H9 (cell line): ENCODE measurements at regions not wholly inside any gene's neighbourhood (a gene's known extent, or its start where the extent isn't known, plus 50 kb on each side); places are given as distances from the start of the nearest gene placed in this dataset.

Experiments
- DNase-seq: peaks from one replicate; pipeline ENCODE4 v3.0.0-alpha.2; 2017
- H2AFZ ChIP-seq: one replicate; pipeline ENCODE4 v1.6.1; 2013; ENCODE audit warnings: mild to moderate bottlenecking, low read length, control low read depth, moderate library complexity
- H2AK5ac ChIP-seq: 2 replicates; pipeline ENCODE4 v1.6.1; 2013; ENCODE audit warnings: low read length, control low read depth, mixed read lengths; ENCODE audit not compliant: insufficient read length
- H2BK120ac ChIP-seq: one replicate; pipeline ENCODE4 v1.6.1; 2013; ENCODE audit warnings: low read depth, mild to moderate bottlenecking, low read length, control low read depth, inconsistent platforms; ENCODE audit not compliant: poor library complexity, severe bottlenecking
- H2BK12ac ChIP-seq: 2 replicates; pipeline ENCODE4 v1.6.1; 2013; ENCODE audit warnings: low read length, control low read depth, mixed read lengths, low read depth; ENCODE audit not compliant: insufficient read length
- H2BK15ac ChIP-seq: 2 replicates; pipeline ENCODE4 v1.6.1; 2013; ENCODE audit warnings: low read depth, low read length, control low read depth
- H2BK20ac ChIP-seq: one replicate; pipeline ENCODE4 v1.6.1; 2013; ENCODE audit warnings: low read depth, mild to moderate bottlenecking, low read length, control low read depth, inconsistent platforms; ENCODE audit not compliant: poor library complexity, severe bottlenecking
- H2BK5ac ChIP-seq: 2 replicates; pipeline ENCODE4 v1.6.1; 2013; ENCODE audit warnings: low read length, control low read depth, mixed read lengths; ENCODE audit not compliant: insufficient read length
- H3K14ac ChIP-seq: 2 replicates; pipeline ENCODE4 v1.6.1; 2013; ENCODE audit warnings: low read length, control low read depth; ENCODE audit not compliant: insufficient read depth
- H3K18ac ChIP-seq: 2 replicates; pipeline ENCODE4 v1.6.1; 2013; ENCODE audit warnings: low read depth, mild to moderate bottlenecking, mixed read lengths, low read length, control low read depth; ENCODE audit not compliant: insufficient read length
- H3K23ac ChIP-seq: 2 replicates; pipeline ENCODE4 v1.6.1; 2013; ENCODE audit warnings: low read length, control low read depth, mixed read lengths, low read depth; ENCODE audit not compliant: insufficient read length
- H3K23me2 ChIP-seq: 2 replicates; pipeline ENCODE4 v1.6.1; 2013; ENCODE audit warnings: low read depth, mild to moderate bottlenecking, mixed read lengths, low read length, control low read depth; ENCODE audit not compliant: insufficient read length, poor library complexity, severe bottlenecking
- H3K27ac ChIP-seq: 2 replicates; pipeline ENCODE4 v1.5.1; 2013; ENCODE audit warnings: low read length, control low read depth, mixed read lengths, low read depth; ENCODE audit not compliant: insufficient read length
- H3K27me3 ChIP-seq: 2 replicates; pipeline ENCODE4 v1.6.1; 2013; ENCODE audit warnings: low read length, control low read depth, inconsistent platforms; ENCODE audit not compliant: insufficient read depth
- H3K4ac ChIP-seq: 2 replicates; pipeline ENCODE4 v1.6.1; 2013; ENCODE audit warnings: low read depth, mild to moderate bottlenecking, control low read depth, inconsistent platforms, low read length, moderate library complexity
- H3K4me1 ChIP-seq: 2 replicates; pipeline ENCODE4 v1.6.1; 2013; ENCODE audit warnings: low read length, control low read depth, inconsistent platforms; ENCODE audit not compliant: insufficient read depth
- H3K4me2 ChIP-seq: 2 replicates; pipeline ENCODE4 v1.6.1; 2013; ENCODE audit warnings: low read length, control low read depth, mixed read lengths; ENCODE audit not compliant: insufficient read length, insufficient read depth
- H3K56ac ChIP-seq: 2 replicates; pipeline ENCODE4 v1.6.1; 2013; ENCODE audit warnings: low read depth, mild to moderate bottlenecking, mixed read lengths, low read length, control low read depth; ENCODE audit not compliant: insufficient read length
- H3K79me1 ChIP-seq: 2 replicates; pipeline ENCODE4 v1.6.1; 2013; ENCODE audit warnings: low read depth, mild to moderate bottlenecking, moderate library complexity, low read length, control low read depth, inconsistent platforms; ENCODE audit not compliant: insufficient read depth, poor library complexity, severe bottlenecking
- H3K79me2 ChIP-seq: 2 replicates; pipeline ENCODE4 v1.6.1; 2013; ENCODE audit warnings: low read length, control low read depth, inconsistent platforms; ENCODE audit not compliant: insufficient read depth
- H3K9ac ChIP-seq: 2 replicates; pipeline ENCODE4 v1.6.1; 2013; ENCODE audit warnings: low read length, control low read depth, mixed read lengths; ENCODE audit not compliant: insufficient read length; ENCODE audit errors: extremely low read depth
- H3K9me3 ChIP-seq: one replicate; pipeline ENCODE4 v1.6.1; 2013; ENCODE audit warnings: low read depth, low read length, inconsistent platforms; ENCODE audit not compliant: control insufficient read depth
- H3T11ph ChIP-seq: one replicate; pipeline ENCODE4 v1.6.1; 2013; ENCODE audit warnings: mild to moderate bottlenecking, low read length, control low read depth, inconsistent platforms
- H4K20me1 ChIP-seq: one replicate; pipeline ENCODE4 v1.6.1; 2013; ENCODE audit not compliant: control insufficient read depth, insufficient read length, insufficient read depth
- H4K5ac ChIP-seq: 2 replicates; pipeline ENCODE4 v1.6.1; 2013; ENCODE audit warnings: low read depth, mild to moderate bottlenecking, mixed read lengths, low read length, control low read depth; ENCODE audit not compliant: insufficient read length
- H4K8ac ChIP-seq: replicated peaks from 2 replicates; pipeline ENCODE4 v1.6.1; 2013; ENCODE audit warnings: low read length, control low read depth, mixed read lengths, low read depth; ENCODE audit not compliant: insufficient read length
- H4K91ac ChIP-seq: 2 replicates; pipeline ENCODE4 v1.6.1; 2013; ENCODE audit warnings: low read depth, mild to moderate bottlenecking, moderate library complexity, mixed read lengths, low read length, control low read depth; ENCODE audit not compliant: insufficient read length
- H3K27ac Mint-ChIP-seq, 3 experiments: 2 replicates in 2 of 3; 3 replicates in 1 of 3; pipeline ENCODE4 v1.8.0; 2020 to 2021; ENCODE audit warnings: mixed read lengths in 3 of 3, mild to moderate bottlenecking in 1 of 3, moderate library complexity in 1 of 3
- H3K27me3 Mint-ChIP-seq: 2 replicates; pipeline ENCODE4 v1.8.0; 2021; ENCODE audit warnings: low read depth, mild to moderate bottlenecking, moderate library complexity, mixed read lengths
- H3K36me3 Mint-ChIP-seq, 3 experiments: 2 replicates in 2 of 3; 3 replicates in 1 of 3; pipeline ENCODE4 v1.8.0; 2020 to 2021; ENCODE audit warnings: low read depth in 3 of 3, mixed read lengths in 3 of 3; ENCODE audit not compliant: insufficient read depth in 1 of 3
- H3K4me1 Mint-ChIP-seq, 2 experiments: 2 replicates each; pipeline ENCODE4 v1.8.0; 2020; ENCODE audit warnings: mixed read lengths in 2 of 2
- H3K4me3 Mint-ChIP-seq, 2 experiments: 2 replicates in 1 of 2; 3 replicates in 1 of 2; pipeline ENCODE4 v1.8.0; 2020 to 2021; ENCODE audit warnings: mild to moderate bottlenecking in 2 of 2, mixed read lengths in 2 of 2, moderate library complexity in 1 of 2
- H3K9me3 Mint-ChIP-seq, 2 experiments: 2 replicates in 1 of 2; 3 replicates in 1 of 2; pipeline ENCODE4 v1.8.0; 2020; ENCODE audit warnings: mild to moderate bottlenecking in 2 of 2, mixed read lengths in 2 of 2, moderate library complexity in 1 of 2
- CTCF ChIP-seq: fragments of 200-600 bp; sonication (generic); conservative IDR thresholded peaks from 3 replicates; pipeline ENCODE4 v1.8.0; 2021; ENCODE audit warnings: antibody characterized with exemption, mild to moderate bottlenecking
- WGBS: extraction: QIAGEN DNeasy Blood & Tissue Kit; methylation state at CpG from one replicate; pipeline ENCODE4 v1.1.7; 2013; ENCODE audit warnings: missing lambda C conversion rate, low lambda C conversion rate, mixed read lengths; ENCODE audit not compliant: insufficient read length; ENCODE audit errors: extremely low coverage; 5-methylcytosine and 5-hydroxymethylcytosine counted together

- Histone ChIP-seq H3K4ac (no peak overlapping the region), H3T11ph (no peak overlapping the region), H4K5ac (no peak overlapping the region), H3K23me2 (no peaks in the 10 kb centered on the region), H2BK20ac (no peak overlapping the region), H2BK15ac (no peak overlapping the region), H2BK120ac (no peak overlapping the region), H3K9me3 (no peaks in the 10 kb centered on the region), H3K79me1 (no peaks in the 10 kb centered on the region), H3K27me3 (no peaks in the 10 kb centered on the region), H3K4me1 (no peaks in the 10 kb centered on the region), H4K8ac (peak overlapping the region; percentile 31), H2AK5ac (no peak overlapping the region), H3K4me2 (no peak overlapping the region), H2BK5ac (no peak overlapping the region), H3K27ac (no peak overlapping the region), H4K20me1 (no peaks in the 10 kb centered on the region), H3K79me2 (no peaks in the 10 kb centered on the region), H3K56ac (no peak overlapping the region), H3K9ac (no peak overlapping the region), H3K23ac (no peak overlapping the region), H2BK12ac (no peak overlapping the region), H2AFZ (no peak overlapping the region), H3K18ac (no peak overlapping the region), H4K91ac (no peak overlapping the region), H3K14ac (no peak overlapping the region)
- Mint-ChIP-seq H3K36me3 (no peaks in the 10 kb centered on the region), H3K27ac (0 out of 7 replicates have a peak overlapping the region, but pooled peaks of 1 of the 3 experiments have one; percentile 79), H3K9me3 (peaks cover 1 to 4% of the 10 kb centered on the region in 2 experiments; a peak in 2 of 5 replicates), H3K27me3 (no peaks in the 10 kb centered on the region; the same call in none of the 2 replicates), H3K4me1 (no peaks in the 10 kb centered on the region), H3K4me3 (no peak overlapping the region)
- TF ChIP-seq CTCF, result no peak
- DNase-seq, result no peak
- WGBS, result no CpG with 5 or more reads among the region's 9 CpGs
Measured at GRCh38 chr10:128469515-128469914, 343.3 kb upstream of the MKI67 start.
